SIG-M5 treated with dmso at 0.1 percent for 504 hours (cell line): ENCODE measurements at regions not wholly inside any gene's neighbourhood (a gene's known extent, or its start where the extent isn't known, plus 50 kb on each side); places are given as distances from the start of the nearest gene placed in this dataset.

Experiments
- DNase-seq: peaks from one replicate; lab custom pipeline; 2025; ENCODE audit not compliant: unreplicated experiment; lab: John Stamatoyannopoulos, UW

- no peak for DNase-seq
These were observed 2309.8 kb downstream of the PCDH7 start for GRCh38 chr4:33029976-33030375.

GRCh38 chr4:33031328-33031727, 2311.2 kb downstream of the PCDH7 start:
- no peak for DNase-seq

- no peak for DNase-seq
These were observed 2317.3 kb downstream of the PCDH7 start for GRCh38 chr4:33037464-33037863.

- no peak for DNase-seq
These were observed 2325.2 kb downstream of the PCDH7 start for GRCh38 chr4:33045334-33045733.

- DNase-seq: no peak
These were observed 2332.1 kb downstream of the PCDH7 start for GRCh38 chr4:33052241-33052640.

GRCh38 chr4:33054161-33054560, 2334.0 kb downstream of the PCDH7 start:
- no peak for DNase-seq

GRCh38 chr4:33054656-33055196, 2334.6 kb downstream of the PCDH7 start:
- DNase-seq: no peak

GRCh38 chr4:33057736-33058135, 2337.6 kb downstream of the PCDH7 start:
- DNase-seq: no peak

GRCh38 chr4:33058998-33059397, 2338.8 kb downstream of the PCDH7 start:
- DNase-seq: no peak

GRCh38 chr4:33060674-33061542, 2340.7 kb downstream of the PCDH7 start:
- peak; percentile 66 for DNase-seq

GRCh38 chr4:33061727-33062126, 2341.6 kb downstream of the PCDH7 start:
- no peak for DNase-seq

GRCh38 chr4:33062155-33062806, 2342.1 kb downstream of the PCDH7 start:
- DNase-seq: no peak

- DNase-seq: no peak
These were observed 2343.1 kb downstream of the PCDH7 start for GRCh38 chr4:33063241-33063640.

GRCh38 chr4:33064238-33064637, 2344.1 kb downstream of the PCDH7 start:
- no peak for DNase-seq

GRCh38 chr4:33065749-33066148, 2345.6 kb downstream of the PCDH7 start:
- no peak for DNase-seq

GRCh38 chr4:33067221-33067620, 2347.1 kb downstream of the PCDH7 start:
- no peak for DNase-seq

GRCh38 chr4:33068539-33068938, 2348.4 kb downstream of the PCDH7 start:
- no peak for DNase-seq

GRCh38 chr4:33071535-33071934, 2351.4 kb downstream of the PCDH7 start:
- no peak for DNase-seq

- DNase-seq: no peak
These were observed 2352.3 kb downstream of the PCDH7 start for GRCh38 chr4:33072298-33073089.

GRCh38 chr4:33073811-33074210, 2353.6 kb downstream of the PCDH7 start:
- no peak for DNase-seq

- DNase-seq: no peak
These were observed 2358.0 kb downstream of the PCDH7 start for GRCh38 chr4:33078145-33078544.
